Neural cell (in vitro differentiated cells): ENCODE measurements at regions not wholly inside any gene's neighbourhood (a gene's known extent, or its start where the extent isn't known, plus 50 kb on each side); places are given as distances from the start of the nearest gene placed in this dataset.

Experiments
- H2AFZ ChIP-seq: fragments of 200-600, 300-800 bp; sonication (generic), shearing (Covaris generic); 2 replicates; pipeline ENCODE4 v1.6.0; 2014; ENCODE audit warnings: low read depth, mild to moderate bottlenecking, antibody characterized with exemption, low read length, moderate library complexity
- H3F3A ChIP-seq: fragments of 200-600 bp; shearing (Covaris generic); 2 replicates; pipeline ENCODE4 v1.6.1; 2016; ENCODE audit warnings: mild to moderate bottlenecking, moderate library complexity, mixed read lengths, antibody characterized with exemption, low read length; ENCODE audit not compliant: insufficient read depth, poor library complexity, severe bottlenecking
- H3K27ac ChIP-seq: fragments of 200-600, 300-800 bp; sonication (generic), shearing (Covaris generic); 2 replicates; pipeline ENCODE4 v1.5.1; 2014; ENCODE audit warnings: mild to moderate bottlenecking, low read length, moderate library complexity
- H3K27me3 ChIP-seq: fragments of 300-800, 200-600 bp; sonication (generic), shearing (Covaris generic); 2 replicates; pipeline ENCODE4 v1.6.0; 2014; ENCODE audit warnings: mild to moderate bottlenecking, low read depth, low read length, moderate library complexity; ENCODE audit not compliant: insufficient read depth
- H3K36me3 ChIP-seq: fragments of 300-800, 200-600 bp; sonication (generic), shearing (Covaris generic); 2 replicates; pipeline ENCODE4 v1.5.1; 2014; ENCODE audit warnings: mild to moderate bottlenecking, antibody characterized with exemption, low read length, moderate library complexity; ENCODE audit not compliant: insufficient read depth
- H3K4me2 ChIP-seq: fragments of 300-800, 200-600 bp; sonication (generic), shearing (Covaris generic); 2 replicates; pipeline ENCODE4 v1.6.0; 2014; ENCODE audit warnings: mild to moderate bottlenecking, low read length
- H3K4me3 ChIP-seq: fragments of 300-800, 200-600 bp; sonication (generic), shearing (Covaris generic); 2 replicates; pipeline ENCODE4 v1.5.1; 2014; ENCODE audit warnings: mild to moderate bottlenecking, low read length, moderate library complexity
- H3K79me2 ChIP-seq: fragments of 200-600 bp; shearing (Covaris generic); replicated peaks from 2 replicates; pipeline ENCODE4 v1.6.0; 2014; ENCODE audit warnings: mild to moderate bottlenecking, low read length, moderate library complexity; ENCODE audit not compliant: insufficient read depth
- H3K9ac ChIP-seq: fragments of 300-800, 200-600 bp; sonication (generic), shearing (Covaris generic); 2 replicates; pipeline ENCODE4 v1.6.1; 2016; ENCODE audit warnings: mild to moderate bottlenecking, low read length, mixed read lengths
- H3K9me2 ChIP-seq: fragments of 200-600 bp; shearing (Covaris generic); 2 replicates; pipeline ENCODE4 v1.6.1; 2016; ENCODE audit warnings: mild to moderate bottlenecking, low read length, mixed read lengths; ENCODE audit not compliant: insufficient read depth
- H3K9me3 ChIP-seq: fragments of 200-600, 300-800 bp; sonication (generic), shearing (Covaris generic); 2 replicates; pipeline ENCODE4 v1.6.1; 2016; ENCODE audit warnings: mild to moderate bottlenecking, mixed run types, low read length, moderate library complexity, mixed read lengths
- H4K20me1 ChIP-seq: fragments of 200-600 bp; shearing (Covaris generic); 2 replicates; pipeline ENCODE4 v1.6.1; 2016; ENCODE audit warnings: mild to moderate bottlenecking, mixed run types; ENCODE audit not compliant: insufficient read depth
- CTCF ChIP-seq: fragments of 450-650 bp; IDR thresholded peaks from 2 replicates; pipeline ENCODE4 v1.5.1; 2014; ENCODE audit warnings: antibody characterized with exemption, mild to moderate bottlenecking, moderate library complexity; ENCODE audit not compliant: poor library complexity, severe bottlenecking
- EP300 ChIP-seq: fragments of 450-650 bp; conservative IDR thresholded peaks from 2 replicates; pipeline ENCODE4 v1.6.1; 2014; ENCODE audit warnings: antibody characterized with exemption, mild to moderate bottlenecking, moderate library complexity; ENCODE audit not compliant: poor library complexity, severe bottlenecking
- EZH2 ChIP-seq: fragments of 200-600, 300-800 bp; shearing (Covaris generic), sonication (generic); IDR thresholded peaks from 2 replicates; pipeline ENCODE4 v1.6.1; 2014; ENCODE audit warnings: antibody characterized with exemption, low read length, borderline replicate concordance, mild to moderate bottlenecking; ENCODE audit not compliant: insufficient read depth, poor library complexity, severe bottlenecking
- MXI1 ChIP-seq: fragments of 450-650 bp; conservative IDR thresholded peaks from 2 replicates; pipeline ENCODE4 v1.6.1; 2014; ENCODE audit warnings: antibody characterized with exemption, mild to moderate bottlenecking; ENCODE audit not compliant: poor library complexity, severe bottlenecking
- POLR2AphosphoS5 ChIP-seq: IDR thresholded peaks from 2 replicates; pipeline ENCODE4 v1.6.1; 2012
- RAD21 ChIP-seq: fragments of 450-650 bp; conservative IDR thresholded peaks from 2 replicates; pipeline ENCODE4 v1.6.1; 2014; ENCODE audit warnings: antibody characterized with exemption, mild to moderate bottlenecking, moderate library complexity
- REST ChIP-seq: IDR thresholded peaks from 2 replicates; pipeline ENCODE4 v1.6.1; 2012; ENCODE audit warnings: borderline replicate concordance
- SMC3 ChIP-seq: fragments of 450-650 bp; conservative IDR thresholded peaks from 2 replicates; pipeline ENCODE4 v1.6.1; 2014; ENCODE audit warnings: antibody characterized with exemption, mild to moderate bottlenecking, moderate library complexity; ENCODE audit not compliant: poor library complexity
- TAF1 ChIP-seq: IDR thresholded peaks from 2 replicates; pipeline ENCODE4 v1.6.1; 2012; ENCODE audit warnings: low read depth

DNA sequence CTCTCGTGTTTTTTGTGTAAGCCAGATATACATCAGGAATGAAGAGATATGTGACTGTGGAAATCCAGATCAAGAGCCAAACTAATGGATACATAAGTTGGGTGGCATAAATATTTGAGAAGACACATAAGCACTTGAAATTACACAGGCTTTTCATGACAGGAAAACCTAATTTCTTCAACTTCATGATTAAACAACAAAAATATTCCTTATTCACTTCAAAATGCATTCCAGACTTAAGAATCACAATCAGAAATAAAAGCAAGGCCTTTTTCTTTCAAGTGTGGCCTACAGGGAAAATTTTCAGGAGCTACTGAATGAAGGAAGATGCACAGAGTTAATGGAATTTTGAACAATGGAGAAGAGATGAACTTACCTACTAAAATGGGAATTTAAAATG lies 515.6 kb downstream of the FOXG1 start (continued):
- TF ChIP-seq TAF1: no peak

GRCh38 chr14:29290441-29290840 lies 523.9 kb downstream of the FOXG1 start:
- no peak overlapping the region for H3K9ac ChIP-seq
- H3K9me2 ChIP-seq: no peaks in the 10 kb centered on the region

More at GRCh38 chr14:29290441-29290840, 523.9 kb downstream of the FOXG1 start:
- TF ChIP-seq EZH2: no peak
- TF ChIP-seq CTCF: no peak
- TF ChIP-seq MXI1: no peak
- no peak for TF ChIP-seq EP300
- TF ChIP-seq SMC3: no peak
- TF ChIP-seq POLR2AphosphoS5: no peak
- TF ChIP-seq TAF1: no peak
- TF ChIP-seq RAD21: no peak
- no peak for TF ChIP-seq REST
- H3K4me2 ChIP-seq: no peak overlapping the region
- peaks cover 9% of the 10 kb centered on the region for H3K9me3 ChIP-seq
- no peak overlapping the region for H3K4me3 ChIP-seq
- H3K79me2 ChIP-seq: no peaks in the 10 kb centered on the region
- no peaks in the 10 kb centered on the region for H3K36me3 ChIP-seq
- H3K27ac ChIP-seq: no peak overlapping the region
- H2AFZ ChIP-seq: no peak overlapping the region
- no peaks in the 10 kb centered on the region for H3K27me3 ChIP-seq
- no peaks in the 10 kb centered on the region for H4K20me1 ChIP-seq
- H3F3A ChIP-seq: no peaks in the 10 kb centered on the region
